ENCODE measurements at regions not wholly inside any gene's neighbourhood (a gene's known extent, or its start where the extent isn't known, plus 50 kb on each side); places are given as distances from the start of the nearest gene placed in this dataset.

- TF ChIP-seq, protein P1, sequence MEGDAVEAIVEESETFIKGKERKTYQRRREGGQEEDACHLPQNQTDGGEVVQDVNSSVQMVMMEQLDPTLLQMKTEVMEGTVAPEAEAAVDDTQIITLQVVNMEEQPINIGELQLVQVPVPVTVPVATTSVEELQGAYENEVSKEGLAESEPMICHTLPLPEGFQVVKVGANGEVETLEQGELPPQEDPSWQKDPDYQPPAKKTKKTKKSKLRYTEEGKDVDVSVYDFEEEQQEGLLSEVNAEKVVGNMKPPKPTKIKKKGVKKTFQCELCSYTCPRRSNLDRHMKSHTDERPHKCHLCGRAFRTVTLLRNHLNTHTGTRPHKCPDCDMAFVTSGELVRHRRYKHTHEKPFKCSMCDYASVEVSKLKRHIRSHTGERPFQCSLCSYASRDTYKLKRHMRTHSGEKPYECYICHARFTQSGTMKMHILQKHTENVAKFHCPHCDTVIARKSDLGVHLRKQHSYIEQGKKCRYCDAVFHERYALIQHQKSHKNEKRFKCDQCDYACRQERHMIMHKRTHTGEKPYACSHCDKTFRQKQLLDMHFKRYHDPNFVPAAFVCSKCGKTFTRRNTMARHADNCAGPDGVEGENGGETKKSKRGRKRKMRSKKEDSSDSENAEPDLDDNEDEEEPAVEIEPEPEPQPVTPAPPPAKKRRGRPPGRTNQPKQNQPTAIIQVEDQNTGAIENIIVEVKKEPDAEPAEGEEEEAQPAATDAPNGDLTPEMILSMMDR (IDR thresholded peaks at IDR 0.05) = no peak
- TF ChIP-seq POLR2A (IDR thresholded peaks at IDR 0.05) = no peak
These were observed 110.1 kb upstream of the RUNX3 start for GRCh38 chr1:25040122-25040685.
